ENCODE measurements at regions not wholly inside any gene's neighbourhood (a gene's known extent, or its start where the extent isn't known, plus 50 kb on each side); places are given as distances from the start of the nearest gene placed in this dataset.
"Not testable (repeated sequence)": the region's sequence is repeated elsewhere in the genome, so short reads cannot be mapped to it uniquely, and the experiment has no call there.

DNA sequence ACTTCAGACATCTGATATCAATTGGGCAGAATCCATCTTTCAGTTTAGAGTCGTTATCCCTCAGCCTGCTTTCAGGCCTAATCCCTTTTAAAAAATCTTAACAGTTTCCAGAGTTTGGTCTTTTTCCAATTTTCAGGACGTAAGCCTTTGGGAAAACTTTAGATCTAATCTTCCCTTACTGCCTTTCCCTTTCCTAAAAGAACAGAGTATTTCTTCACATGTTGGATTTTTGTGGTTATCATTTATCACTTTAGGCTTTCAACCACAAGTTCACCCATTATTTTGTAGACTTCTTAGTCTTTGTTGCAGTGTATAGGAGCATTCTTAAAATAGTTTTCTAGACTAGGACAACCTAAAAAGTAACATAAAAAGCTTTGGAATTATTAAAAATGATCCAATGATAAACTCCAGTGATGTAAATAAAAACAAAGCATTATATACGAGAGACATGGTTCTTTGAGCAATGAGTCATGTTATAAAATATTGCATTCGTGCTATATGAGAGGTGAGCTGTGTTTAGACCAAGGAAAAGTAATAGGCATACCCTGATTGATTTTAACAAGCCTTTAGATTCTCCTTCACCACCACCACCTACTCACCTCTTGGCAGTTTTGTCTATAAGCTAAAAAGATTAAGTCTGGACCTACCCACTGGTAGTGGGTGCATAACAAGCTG, 90.4 kb upstream of the MCHR2 start:
- no peak for DNase-seq

DNA sequence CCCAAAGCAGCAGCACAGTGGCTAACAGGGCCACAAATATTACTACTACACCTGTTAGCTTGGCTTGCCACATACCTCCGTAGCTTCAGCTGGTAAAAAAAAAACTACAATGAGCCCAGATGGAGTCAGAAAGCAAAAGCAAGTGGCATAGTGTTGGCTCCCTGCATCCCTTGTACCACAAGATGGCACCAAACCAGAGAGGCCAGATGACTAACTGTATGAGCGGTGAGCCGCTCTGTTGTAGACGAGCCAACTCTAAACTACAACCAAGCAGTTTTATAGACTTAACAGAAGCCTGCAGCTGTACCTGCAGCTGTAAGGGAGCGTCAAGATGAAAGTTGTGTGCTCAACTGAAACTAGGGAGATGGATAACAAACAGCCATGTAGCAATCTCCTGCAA, 84.5 kb upstream of the MCHR2 start:
- no peak for DNase-seq

DNA sequence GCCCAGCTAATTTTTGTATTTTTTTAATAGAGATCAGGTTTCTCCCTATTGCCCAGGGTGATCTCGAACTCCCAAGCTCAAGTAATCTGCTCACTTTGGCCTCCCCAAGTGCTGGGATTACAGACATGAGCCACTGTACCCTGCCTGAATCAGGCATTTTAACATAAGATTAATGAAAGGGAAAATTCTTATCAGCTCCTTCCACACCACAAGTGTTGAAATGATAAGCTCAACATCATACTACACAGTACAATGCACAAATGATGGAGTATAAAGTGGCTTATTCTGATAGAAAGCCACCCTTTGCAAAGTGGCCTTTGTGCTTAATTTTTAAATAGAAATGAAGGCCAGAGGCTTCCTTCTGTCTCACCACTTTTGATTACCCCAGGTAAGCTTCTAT, 71.3 kb upstream of the MCHR2 start:
- DNase-seq, result no peak

DNA sequence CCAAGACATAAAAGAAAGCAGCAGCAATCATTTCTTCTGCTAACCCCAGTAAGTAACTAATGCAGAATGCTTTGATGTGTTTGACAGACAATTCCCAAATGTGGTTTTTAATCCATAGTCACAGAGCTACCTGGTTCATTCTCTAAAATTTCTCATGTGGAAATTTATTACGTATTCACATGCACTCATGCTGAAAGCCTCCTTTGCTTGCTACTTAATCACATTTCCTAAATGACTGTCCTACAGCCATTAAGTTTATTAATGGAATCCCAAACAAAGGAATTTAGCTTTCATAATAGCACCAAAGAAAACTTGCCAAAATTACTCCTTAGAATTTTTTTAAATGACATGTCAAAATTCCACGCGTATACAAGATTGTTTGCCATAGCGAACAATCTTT, 68.6 kb upstream of the MCHR2 start:
- DNase-seq, result no peak

DNA sequence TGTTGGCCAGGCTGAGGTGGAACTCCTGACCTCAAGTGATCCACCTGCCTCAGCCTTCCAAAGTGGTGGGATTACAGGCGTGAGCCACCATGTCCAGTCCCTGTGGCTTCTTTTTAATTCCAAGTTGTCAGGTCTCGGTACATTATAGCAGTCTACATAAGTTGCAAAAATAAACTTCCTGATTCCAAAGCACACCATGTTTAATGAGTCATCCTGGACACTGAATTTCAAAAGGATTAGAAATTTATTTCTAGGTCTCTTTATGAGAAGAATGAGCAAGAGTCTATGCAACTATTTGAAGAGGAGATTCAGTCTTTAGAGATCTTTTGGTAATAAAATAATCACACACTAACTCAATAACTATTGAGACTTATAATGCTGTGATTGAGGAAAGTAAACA, 63.9 kb upstream of the MCHR2 start:
- no peak for DNase-seq

DNA sequence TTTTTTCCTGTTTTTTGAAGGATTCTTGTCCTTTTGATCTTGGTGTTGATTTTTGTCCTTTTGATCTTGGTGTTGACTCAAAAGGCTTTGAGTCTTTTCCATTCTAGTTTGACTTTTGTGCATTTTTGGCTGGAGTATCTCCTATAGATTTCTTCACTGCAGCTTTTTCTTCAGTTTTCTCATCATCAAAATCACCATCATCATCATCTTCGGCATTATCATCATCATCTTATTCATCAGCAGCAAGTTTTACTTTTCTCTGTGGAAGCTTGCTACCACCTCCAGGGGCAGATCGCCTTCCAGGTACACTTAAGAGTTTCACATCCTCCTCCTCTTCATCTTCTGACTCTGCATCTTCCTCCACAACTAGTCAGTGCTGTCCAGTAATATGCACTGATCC, 56.5 kb upstream of the MCHR2 start:
- no peak for DNase-seq

DNA sequence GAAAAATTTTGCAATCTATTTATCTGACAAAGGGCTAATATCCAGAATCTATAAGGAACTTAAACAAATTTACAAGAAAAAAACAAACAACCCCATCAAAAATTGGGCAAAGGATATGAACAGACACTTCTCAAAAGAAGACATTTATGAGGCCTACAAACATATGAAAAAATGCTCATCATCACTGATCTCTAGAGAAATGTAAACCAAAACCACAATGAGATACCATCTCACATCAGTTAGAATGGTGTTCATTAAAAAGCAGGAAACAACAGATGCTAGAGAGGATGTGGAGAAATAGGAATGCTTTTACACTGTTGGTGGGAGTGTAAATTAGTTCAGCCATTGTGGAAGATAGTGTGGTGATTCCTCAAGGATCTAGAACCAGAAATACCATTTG, 49.9 kb upstream of the MCHR2 start:
- not testable (repeated sequence) for DNase-seq
